Epithelial cell of proximal tubule (primary cell): ENCODE measurements at regions not wholly inside any gene's neighbourhood (a gene's known extent, or its start where the extent isn't known, plus 50 kb on each side); places are given as distances from the start of the nearest gene placed in this dataset.

Source experiments
- DNase-seq: peaks from one replicate; pipeline ENCODE4 v3.0.0-alpha.2; 2011; ENCODE audit warnings: low read depth
- H3K4me3 ChIP-seq: 2 replicates; pipeline ENCODE4 v1.5.1; 2011; ENCODE audit warnings: low read depth, mild to moderate bottlenecking, low read length
- TF ChIP-seq, protein P1 (sequence below): conservative IDR thresholded peaks from 2 replicates; pipeline ENCODE4 v1.5.1; 2012; ENCODE audit warnings: low read depth, mild to moderate bottlenecking, low read length

- TF ChIP-seq, protein P1, sequence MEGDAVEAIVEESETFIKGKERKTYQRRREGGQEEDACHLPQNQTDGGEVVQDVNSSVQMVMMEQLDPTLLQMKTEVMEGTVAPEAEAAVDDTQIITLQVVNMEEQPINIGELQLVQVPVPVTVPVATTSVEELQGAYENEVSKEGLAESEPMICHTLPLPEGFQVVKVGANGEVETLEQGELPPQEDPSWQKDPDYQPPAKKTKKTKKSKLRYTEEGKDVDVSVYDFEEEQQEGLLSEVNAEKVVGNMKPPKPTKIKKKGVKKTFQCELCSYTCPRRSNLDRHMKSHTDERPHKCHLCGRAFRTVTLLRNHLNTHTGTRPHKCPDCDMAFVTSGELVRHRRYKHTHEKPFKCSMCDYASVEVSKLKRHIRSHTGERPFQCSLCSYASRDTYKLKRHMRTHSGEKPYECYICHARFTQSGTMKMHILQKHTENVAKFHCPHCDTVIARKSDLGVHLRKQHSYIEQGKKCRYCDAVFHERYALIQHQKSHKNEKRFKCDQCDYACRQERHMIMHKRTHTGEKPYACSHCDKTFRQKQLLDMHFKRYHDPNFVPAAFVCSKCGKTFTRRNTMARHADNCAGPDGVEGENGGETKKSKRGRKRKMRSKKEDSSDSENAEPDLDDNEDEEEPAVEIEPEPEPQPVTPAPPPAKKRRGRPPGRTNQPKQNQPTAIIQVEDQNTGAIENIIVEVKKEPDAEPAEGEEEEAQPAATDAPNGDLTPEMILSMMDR = no peak
- no peak overlapping the region for H3K4me3 ChIP-seq
- DNase-seq = no peak
Observed at GRCh38 chr6:164832410-164832809, 477.0 kb downstream of the C6orf118 start.

- TF ChIP-seq, protein P1 = no peak
- DNase-seq = no peak
- peak overlapping the region; percentile 46 for H3K4me3 ChIP-seq
Observed at GRCh38 chr6:164827537-164827936, 481.9 kb downstream of the C6orf118 start.

- H3K4me3 ChIP-seq = peak overlapping the region; percentile 46
- no peak for DNase-seq
- TF ChIP-seq, protein P1 = no peak
Observed at GRCh38 chr6:164826831-164827468, 482.5 kb downstream of the C6orf118 start.

- DNase-seq = no peak
- H3K4me3 ChIP-seq = no peak overlapping the region
- TF ChIP-seq, protein P1 = no peak
Observed at GRCh38 chr6:164825386-164825785, 484.0 kb downstream of the C6orf118 start.

GRCh38 chr6:164817662-164818061, 491.7 kb downstream of the C6orf118 start:
- TF ChIP-seq, protein P1 = no peak

DNA sequence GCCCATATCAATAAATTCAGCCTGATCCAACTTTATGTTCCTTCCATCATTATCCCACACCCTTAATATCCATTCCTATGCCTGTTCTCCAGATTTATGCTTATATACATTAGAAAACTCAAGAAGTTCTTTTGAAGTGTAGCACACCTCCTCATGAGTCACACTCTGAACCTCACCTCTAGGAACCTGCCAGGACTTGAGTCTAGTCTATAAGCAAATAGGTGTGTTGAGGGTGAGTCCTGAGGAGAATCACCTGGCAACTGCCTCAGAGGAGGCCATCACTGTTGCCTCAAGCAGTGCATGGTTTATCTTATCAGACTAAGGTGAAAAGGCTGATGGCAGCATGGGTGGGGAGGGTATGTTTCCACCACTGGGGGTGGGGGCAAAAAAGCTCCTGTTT, 496.7 kb downstream of the C6orf118 start:
- TF ChIP-seq, protein P1 = no peak
- no peak for DNase-seq

More at GRCh38 chr6:164817662-164818061, 491.7 kb downstream of the C6orf118 start:
- no peak overlapping the region for H3K4me3 ChIP-seq
- no peak for DNase-seq

GRCh38 chr6:164807125-164807524, 502.3 kb downstream of the C6orf118 start:
- no peak overlapping the region for H3K4me3 ChIP-seq
- no peak for DNase-seq
- TF ChIP-seq, protein P1 = no peak

More for the DNA sequence above, 496.7 kb downstream of the C6orf118 start:
- no peak overlapping the region for H3K4me3 ChIP-seq
